ENCODE measurements at regions not wholly inside any gene's neighbourhood (a gene's known extent, or its start where the extent isn't known, plus 50 kb on each side); places are given as distances from the start of the nearest gene placed in this dataset.

DNA sequence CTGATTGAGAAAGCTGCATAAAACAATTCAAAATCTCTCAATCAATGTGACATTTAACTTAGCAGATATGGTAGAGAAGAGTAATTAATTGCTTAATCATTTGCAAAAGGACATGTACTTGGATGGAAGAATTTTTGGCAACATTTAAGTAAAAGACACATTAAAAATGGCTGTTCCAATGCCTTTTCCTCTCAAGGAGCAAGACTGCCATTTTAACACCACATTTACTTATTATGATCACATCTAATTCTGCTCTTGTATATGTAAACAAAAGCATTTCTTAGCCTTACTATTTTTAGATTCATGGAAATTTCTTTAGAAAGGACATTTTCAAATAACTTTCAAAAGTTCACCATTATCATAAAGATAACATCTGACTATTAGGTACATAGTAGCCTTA is 360.0 kb downstream of the HINT1 start:
- TF ChIP-seq EZH2 (IDR thresholded peaks at IDR 0.05) = no peak
- TF ChIP-seq POLR2AphosphoS5 (IDR thresholded peaks at IDR 0.05; ENCODE audit: borderline replicate concordance, low read depth, low read length) = no peak
